ENCODE measurements at regions not wholly inside any gene's neighbourhood (a gene's known extent, or its start where the extent isn't known, plus 50 kb on each side); places are given as distances from the start of the nearest gene placed in this dataset.

GRCh38 chr20:19960745-19961144 is 56.4 kb upstream of the NAA20 start:
- H3K36me3 ChIP-seq (replicated peaks in 1 of 2): peaks cover 0 to 70% of the 10 kb centered on the region in 2 donors

DNA sequence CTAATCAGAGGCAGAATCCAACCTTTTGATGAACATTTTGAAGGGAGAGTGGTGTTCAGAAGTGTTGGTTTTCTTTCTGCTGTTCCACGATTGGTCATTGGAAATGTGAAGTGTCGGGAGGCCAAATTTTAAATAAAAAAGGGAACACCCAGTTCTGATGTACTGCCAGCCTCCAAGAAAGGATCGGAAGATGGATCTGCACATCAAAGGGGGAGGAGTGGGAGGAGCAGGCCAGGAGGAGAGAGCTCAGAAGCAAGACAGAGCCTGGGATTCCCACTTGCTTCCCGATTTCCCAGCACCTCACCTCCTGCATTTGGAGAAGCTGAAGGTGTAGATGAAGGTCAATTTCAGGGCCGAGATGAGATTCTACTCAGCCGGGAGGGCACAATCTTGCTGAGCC is 55.9 kb upstream of the NAA20 start:
- 72 to 89% (median 82%) methylated on average over 6 of the region's 6 CpGs for WGBS, 4 donors
- no peak overlapping the region for H3K27ac ChIP-seq

More at GRCh38 chr20:19960745-19961144, 56.4 kb upstream of the NAA20 start:
- DNase-seq: no peak
- Histone ChIP-seq H3K4me3 (no peak overlapping the region), H3K4me1 (replicated peaks in 1 of 2) (peaks cover 0 to 6% of the 10 kb centered on the region in 2 donors), H3K9me3 (replicated peaks in 1 of 3) (no peaks in the 10 kb centered on the region), H3K27me3 (no peaks in the 10 kb centered on the region), H3K27ac (no peak overlapping the region)
- TF ChIP-seq POLR2A (IDR thresholded peaks at IDR 0.05): no peak
- no peak for TF ChIP-seq CTCF (IDR thresholded peaks at IDR 0.05)
- 94 to 100% (median 97%) methylated on average over 2 of the region's 2 CpGs for WGBS, 4 donors
- intact Hi-C loops (cut with DNase I): no loop called here

DNA sequence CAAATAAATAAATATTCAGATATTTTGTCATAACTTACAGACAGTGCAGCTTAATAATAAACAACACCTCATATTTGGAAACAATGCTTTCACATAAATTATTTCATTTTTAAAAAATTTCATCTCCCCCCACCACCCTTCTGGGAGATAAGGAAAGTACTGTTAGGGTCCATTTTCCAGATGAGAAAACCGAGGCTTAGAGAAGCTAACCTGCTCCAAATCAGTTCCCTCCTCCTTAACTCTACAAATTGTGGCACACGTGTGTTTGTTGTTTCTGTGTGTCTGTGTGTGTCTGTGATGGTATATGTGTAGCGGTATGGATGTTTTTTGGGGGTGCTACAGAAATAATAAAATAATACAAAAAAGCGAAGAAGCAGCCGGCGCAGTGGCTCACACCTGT is 54.2 kb upstream of the NAA20 start:
- WGBS, 4 donors: 93 to 95% (median 94%) methylated on average over 6 of the region's 6 CpGs
- no peak for TF ChIP-seq CTCF (IDR thresholded peaks at IDR 0.05)
- intact Hi-C loops (cut with DNase I): no loop called here
- DNase-seq: no peak
- Histone ChIP-seq H3K4me1 (replicated peaks in 1 of 2) (peaks cover 0 to 6% of the 10 kb centered on the region in 2 donors), H3K9me3 (replicated peaks in 1 of 3) (no peaks in the 10 kb centered on the region), H3K27me3 (no peaks in the 10 kb centered on the region), H3K36me3 (replicated peaks in 1 of 2) (peaks cover 0 to 60% of the 10 kb centered on the region in 2 donors), H3K27ac (no peak overlapping the region), H3K4me3 (no peak overlapping the region)

More for the DNA sequence above, 55.9 kb upstream of the NAA20 start:
- no peak for TF ChIP-seq CTCF (IDR thresholded peaks at IDR 0.05)
- TF ChIP-seq POLR2A (IDR thresholded peaks at IDR 0.05): no peak
- Histone ChIP-seq H3K27me3 (no peaks in the 10 kb centered on the region), H3K4me1 (replicated peaks in 1 of 2) (peaks cover 0 to 6% of the 10 kb centered on the region in 2 donors), H3K36me3 (replicated peaks in 1 of 2) (peaks cover 0 to 71% of the 10 kb centered on the region in 2 donors), H3K4me3 (no peak overlapping the region), H3K9me3 (replicated peaks in 1 of 3) (no peaks in the 10 kb centered on the region)
- DNase-seq: no peak
- intact Hi-C loops (cut with DNase I): no loop called here

GRCh38 chr20:19964289-19965265 is 52.6 kb upstream of the NAA20 start:
- Histone ChIP-seq H3K27me3 (no peaks in the 10 kb centered on the region), H3K4me3 (no peak overlapping the region), H3K36me3 (replicated peaks in 1 of 2) (peaks cover 0 to 46% of the 10 kb centered on the region in 2 donors), H3K27ac (peak overlapping the region in 2 of 5 donors; percentile 21 to 41), H3K4me1 (replicated peaks in 1 of 2) (peaks cover 0 to 6% of the 10 kb centered on the region in 2 donors), H3K9me3 (replicated peaks in 1 of 3) (no peaks in the 10 kb centered on the region)
- TF ChIP-seq CTCF (IDR thresholded peaks at IDR 0.05) (no peak), POLR2A (IDR thresholded peaks at IDR 0.05) (no peak)
- intact Hi-C loops (cut with DNase I): no loop called here
- 61 to 75% (median 61%) methylated on average over 11 to 15 of the region's 15 CpGs for WGBS, 4 donors
- peak in 5 of 7 donors; percentile 47 to 70 (median 55) for DNase-seq

Measured in adrenal gland (tissue), 9 donors.